H1 (cell line): ENCODE measurements at regions not wholly inside any gene's neighbourhood (a gene's known extent, or its start where the extent isn't known, plus 50 kb on each side); places are given as distances from the start of the nearest gene placed in this dataset.

Experiments
- CTCF ChIA-PET: fragments of 300-600 bp; sonication (Branson Sonifier 250); formaldehyde crosslinking; loops from one replicate; lab custom pipeline; 2021; ENCODE audit not compliant: partially characterized antibody; lab: Charles Lee
- POLR2A ChIA-PET: fragments of 300-600 bp; sonication (Branson Sonifier 250); formaldehyde crosslinking; loops from one replicate; lab custom pipeline; 2021; ENCODE audit warnings: inconsistent platforms; ENCODE audit not compliant: partially characterized antibody; lab: Charles Lee
- DNase-seq, 2 experiments: peaks; one replicate each; pipeline versions ENCODE4 v3.0.0 to v3.0.0-alpha.2; 2010 to 2022; ENCODE audit warnings: low spot score in 2 of 2, low read depth in 1 of 2, mixed read lengths in 1 of 2
- FAIRE-seq: peaks from 2 replicates; lab custom pipeline; 2011; peaks lifted over from hg19 to GRCh38; lab: Jason Lieb, UNC
- H2AFZ ChIP-seq: 2 replicates; pipeline ENCODE4 v1.8.1; 2012; ENCODE audit warnings: low read length, inconsistent platforms
- H2AK5ac ChIP-seq: 2 replicates; pipeline ENCODE4 v1.6.1; 2013; ENCODE audit warnings: low read depth, low read length
- H2BK120ac ChIP-seq: replicated peaks from 2 replicates; pipeline ENCODE3; 2013; ENCODE audit warnings: low read depth, low read length, inconsistent platforms
- H2BK12ac ChIP-seq: 2 replicates; pipeline ENCODE4 v1.6.1; 2013; ENCODE audit warnings: low read depth, low read length
- H2BK15ac ChIP-seq: 2 replicates; pipeline ENCODE4 v1.6.1; 2013; ENCODE audit warnings: low read length
- H2BK20ac ChIP-seq: 2 replicates; pipeline ENCODE4 v1.6.1; 2013; ENCODE audit warnings: low read length
- H2BK5ac ChIP-seq: 2 replicates; pipeline ENCODE4 v1.6.1; 2013; ENCODE audit warnings: low read depth, low read length
- H3K14ac ChIP-seq: 2 replicates; pipeline ENCODE4 v1.6.1; 2013; ENCODE audit warnings: inconsistent platforms; ENCODE audit not compliant: insufficient read length
- H3K18ac ChIP-seq: 2 replicates; pipeline ENCODE4 v1.6.1; 2013; ENCODE audit warnings: low read length; ENCODE audit errors: extremely low read depth
- H3K23ac ChIP-seq: 2 replicates; pipeline ENCODE4 v1.6.1; 2013; ENCODE audit warnings: inconsistent platforms; ENCODE audit not compliant: insufficient read length
- H3K23me2 ChIP-seq: 2 replicates; pipeline ENCODE4 v1.6.1; 2013; ENCODE audit warnings: low read depth, low read length
- H3K27ac ChIP-seq: 2 replicates; pipeline ENCODE4 v1.6.1; 2011; ENCODE audit warnings: low read depth, low read length, inconsistent platforms
- H3K27me3 ChIP-seq, 4 experiments: replicated peaks in 1 of 4; 1 replicate in 1 of 4; 2 replicates in 3 of 4; pipeline versions ENCODE4 v1.6.1 to v1.8.1; 2011 to 2013; ENCODE audit warnings: low read length in 3 of 4, mild to moderate bottlenecking in 3 of 4, inconsistent platforms in 2 of 4, mixed read lengths in 2 of 4, moderate library complexity in 1 of 4; ENCODE audit not compliant: control insufficient read depth in 3 of 4, insufficient read depth in 3 of 4; ENCODE audit errors: extremely low read depth in 1 of 4
- H3K36me3 ChIP-seq, 4 experiments: 2 replicates each; pipeline versions ENCODE4 v1.6.1 to v1.8.1; 2011 to 2013; ENCODE audit warnings: mild to moderate bottlenecking in 4 of 4, low read length in 3 of 4, moderate library complexity in 2 of 4, control low read depth in 1 of 4, inconsistent platforms in 1 of 4; ENCODE audit not compliant: insufficient read depth in 4 of 4, control insufficient read depth in 2 of 4
- H3K4ac ChIP-seq: replicated peaks from 2 replicates; pipeline ENCODE3; 2013; ENCODE audit warnings: low read length, low read depth, mixed read lengths, inconsistent platforms; ENCODE audit not compliant: insufficient read length
- H3K4me1 ChIP-seq, 4 experiments: replicated peaks in 1 of 4; 1 replicate in 1 of 4; 2 replicates in 3 of 4; pipeline versions ENCODE4 v1.6.1 to v1.8.1; 2011 to 2013; ENCODE audit warnings: low read length in 3 of 4, inconsistent platforms in 2 of 4, mixed read lengths in 1 of 4; ENCODE audit not compliant: insufficient read depth in 4 of 4, control insufficient read depth in 3 of 4
- H3K4me2 ChIP-seq, 2 experiments: 2 replicates each; pipeline versions ENCODE4 v1.6.1 to v1.8.1; 2011 to 2013; ENCODE audit warnings: low read depth in 2 of 2, low read length in 2 of 2, control low read depth in 1 of 2, inconsistent platforms in 1 of 2, mild to moderate bottlenecking in 1 of 2; ENCODE audit not compliant: insufficient read depth in 1 of 2
- H3K4me3 ChIP-seq, 4 experiments: fragments of 200-600, 300-600 bp in 1 of 4; sonication (generic), shearing (Covaris generic), sonication (Bioruptor Twin) in 1 of 4; 2 replicates each; pipeline versions ENCODE4 v1.5.1 to v1.8.1; 2011 to 2016; ENCODE audit warnings: low read length in 4 of 4, low read depth in 3 of 4, control low read depth in 2 of 4, inconsistent platforms in 2 of 4, mild to moderate bottlenecking in 2 of 4, mixed read lengths in 1 of 4, moderate library complexity in 1 of 4; ENCODE audit not compliant: insufficient read depth in 2 of 4; ENCODE audit errors: extremely low read depth in 1 of 4
- H3K56ac ChIP-seq: replicated peaks from 2 replicates; pipeline ENCODE3; 2013; ENCODE audit warnings: low read depth, mild to moderate bottlenecking, mixed read lengths, low read length, inconsistent platforms; ENCODE audit not compliant: insufficient read length
- H3K79me1 ChIP-seq: 2 replicates; pipeline ENCODE4 v1.6.1; 2013; ENCODE audit warnings: low read depth, low read length, control low read depth
- H3K79me2 ChIP-seq, 2 experiments: 2 replicates each; pipeline versions ENCODE4 v1.6.1 to v1.8.1; 2012 to 2013; ENCODE audit warnings: low read length in 2 of 2, mild to moderate bottlenecking in 2 of 2, inconsistent platforms in 1 of 2; ENCODE audit not compliant: insufficient read depth in 2 of 2, control insufficient read depth in 1 of 2
- H3K9ac ChIP-seq, 4 experiments: replicated peaks in 1 of 4; 1 replicate in 1 of 4; 2 replicates in 3 of 4; pipeline versions ENCODE4 v1.6.1 to v1.8.1; 2011 to 2013; ENCODE audit warnings: low read depth in 3 of 4, low read length in 3 of 4, control low read depth in 2 of 4, mild to moderate bottlenecking in 2 of 4, moderate library complexity in 2 of 4, inconsistent platforms in 1 of 4; ENCODE audit errors: extremely low read depth in 1 of 4
- H3K9me3 ChIP-seq, 2 experiments: 2 replicates each; pipeline versions ENCODE4 v1.6.1 to v1.8.1; 2012 to 2013; ENCODE audit warnings: mild to moderate bottlenecking in 2 of 2, moderate library complexity in 2 of 2, control low read depth in 1 of 2, inconsistent platforms in 1 of 2, low read depth in 1 of 2, low read length in 1 of 2, mixed read lengths in 1 of 2; ENCODE audit not compliant: insufficient read depth in 2 of 2
- H4K20me1 ChIP-seq, 2 experiments: replicated peaks in 1 of 2; 2 replicates each; pipeline versions ENCODE3 to v1.8.1; 2011 to 2013; ENCODE audit warnings: inconsistent platforms in 2 of 2, low read length in 2 of 2, mild to moderate bottlenecking in 1 of 2; ENCODE audit not compliant: insufficient read depth in 2 of 2, control insufficient read depth in 1 of 2
- H4K5ac ChIP-seq: 2 replicates; pipeline ENCODE4 v1.6.1; 2013; ENCODE audit warnings: low read length, low read depth, mixed read lengths, inconsistent platforms; ENCODE audit not compliant: insufficient read length
- H4K8ac ChIP-seq: 2 replicates; pipeline ENCODE4 v1.8.0; 2013; ENCODE audit warnings: mild to moderate bottlenecking, moderate library complexity, low read length, inconsistent platforms; ENCODE audit not compliant: insufficient read depth; ENCODE audit errors: extremely low read depth
- H4K91ac ChIP-seq: replicated peaks from 2 replicates; pipeline ENCODE3; 2013; ENCODE audit warnings: low read length, mixed read lengths, inconsistent platforms; ENCODE audit not compliant: insufficient read length
- ATF3 ChIP-seq: IDR thresholded peaks from 2 replicates; pipeline ENCODE4 v1.6.1; 2011; ENCODE audit warnings: low read depth, mild to moderate bottlenecking, low read length; ENCODE audit not compliant: insufficient read depth
- BCL11A ChIP-seq, 2 experiments: IDR thresholded peaks; one replicate each; pipeline ENCODE4 v1.6.1; 2011; ENCODE audit warnings: low read depth in 2 of 2, low read length in 2 of 2, mild to moderate bottlenecking in 2 of 2
- NANOG ChIP-seq: IDR thresholded peaks from 2 replicates; pipeline ENCODE4 v1.6.1; 2011; ENCODE audit warnings: low read length, low read depth, mild to moderate bottlenecking, inconsistent platforms; ENCODE audit not compliant: insufficient read depth, poor library complexity, severe bottlenecking
- POLR2AphosphoS5 ChIP-seq: IDR thresholded peaks from 2 replicates; pipeline ENCODE4 v1.6.1; 2011; ENCODE audit warnings: low read depth, low read length
- SIN3A ChIP-seq, 2 experiments: IDR thresholded peaks in 1 of 2; conservative IDR thresholded peaks in 1 of 2; 2 replicates each; pipeline ENCODE4 v1.6.1; 2011 to 2012; ENCODE audit warnings: low read length in 2 of 2, improper control_type of control experiment in 1 of 2, low read depth in 1 of 2, mild to moderate bottlenecking in 1 of 2
- TAF1 ChIP-seq: IDR thresholded peaks from 2 replicates; pipeline ENCODE4 v1.6.1; 2011; ENCODE audit warnings: mild to moderate bottlenecking, low read depth, low read length
- TBP ChIP-seq: IDR thresholded peaks from 2 replicates; pipeline ENCODE4 v1.6.1; 2011; ENCODE audit warnings: low read depth, low read length, improper control_type of control experiment
- WGBS, 2 experiments: shearing (Covaris generic) in 1 of 2; methylation state at CpG; one replicate each; pipeline versions ENCODE4 v1.1.6 to v1.1.7; 2013 to 2015; ENCODE audit warnings: low lambda C conversion rate in 2 of 2, mixed read lengths in 2 of 2, inconsistent platforms in 1 of 2, low coverage in 1 of 2, missing lambda C conversion rate in 1 of 2; ENCODE audit not compliant: insufficient replicate concordance in 2 of 2, insufficient coverage in 1 of 2, insufficient read length in 1 of 2; ENCODE audit errors: extremely low coverage in 1 of 2, missing lambda C conversion rate in 1 of 2; 5-methylcytosine and 5-hydroxymethylcytosine counted together

- no peaks in the 10 kb centered on the region for H3K36me3 ChIP-seq
- WGBS, 2 experiments: 88% methylated on average over 7 of the region's 7 CpGs; no CpG with 5 or more reads in 1 of the 2 experiments
- TF ChIP-seq POLR2AphosphoS5 (no peak), TBP (no peak), SIN3A (conservative IDR thresholded peaks at IDR 0.05 in 1 of 2, IDR thresholded peaks at IDR 0.05 in 1 of 2; ENCODE audit: low read depth in 1 of 2, low read length in 2 of 2) (no peak), TAF1 (no peak), BCL11A (IDR thresholded peaks at IDR 0.05; ENCODE audit: low read depth in 2 of 2, low read length in 2 of 2) (no peak), NANOG (no peak), ATF3 (no peak)
These were observed 130.5 kb downstream of the PSMG1 start for GRCh38 chr21:39052718-39053117.

More at GRCh38 chr21:39052718-39053117, 130.5 kb downstream of the PSMG1 start:
- no peaks in the 10 kb centered on the region for H3K27me3 ChIP-seq
- no peak overlapping the region; the same call in 1 of the 2 replicates for H2BK15ac ChIP-seq
- H3K79me1 ChIP-seq: no peaks in the 10 kb centered on the region
- no peak overlapping the region for H3K56ac ChIP-seq
- H3K79me2 ChIP-seq: no peaks in the 10 kb centered on the region
- H3K23me2 ChIP-seq: no peaks in the 10 kb centered on the region
- H4K20me1 ChIP-seq: no peaks in the 10 kb centered on the region
- no peak overlapping the region for H4K8ac ChIP-seq
- CTCF ChIA-PET: interaction anchor here (1.2 kb wide), 1 partner anchor 11 kb away, joined by 6 read pairs; no protein-coding TSS in a partner anchor
- no peak overlapping the region for H3K4me2 ChIP-seq
- no peak overlapping the region for H2BK5ac ChIP-seq
- H4K5ac ChIP-seq: no peak overlapping the region
- H4K91ac ChIP-seq: no peak overlapping the region
- no peak overlapping the region for H3K4ac ChIP-seq
- POLR2A ChIA-PET: no interaction called here
- H3K14ac ChIP-seq: no peak overlapping the region
- H3K4me1 ChIP-seq: no peaks in the 10 kb centered on the region
- no peak overlapping the region for H2BK12ac ChIP-seq
- H3K9me3 ChIP-seq: no peaks in the 10 kb centered on the region
- H3K18ac ChIP-seq: no peak overlapping the region
- no peak overlapping the region for H2BK20ac ChIP-seq
- no peak overlapping the region for H3K23ac ChIP-seq
- DNase-seq (no peak), FAIRE-seq (no peak)
- no peak overlapping the region for H2BK120ac ChIP-seq
- H3K4me3 ChIP-seq: no peak overlapping the region
- no peak overlapping the region for H3K27ac ChIP-seq
- H2AFZ ChIP-seq: no peak overlapping the region
- H2AK5ac ChIP-seq: no peak overlapping the region
- no peak overlapping the region for H3K9ac ChIP-seq
